ENCODE measurements at regions not wholly inside any gene's neighbourhood (a gene's known extent, or its start where the extent isn't known, plus 50 kb on each side); places are given as distances from the start of the nearest gene placed in this dataset.
A peak's percentile ranks its signal among the peaks of the same experiment; 100 is the strongest.

DNA sequence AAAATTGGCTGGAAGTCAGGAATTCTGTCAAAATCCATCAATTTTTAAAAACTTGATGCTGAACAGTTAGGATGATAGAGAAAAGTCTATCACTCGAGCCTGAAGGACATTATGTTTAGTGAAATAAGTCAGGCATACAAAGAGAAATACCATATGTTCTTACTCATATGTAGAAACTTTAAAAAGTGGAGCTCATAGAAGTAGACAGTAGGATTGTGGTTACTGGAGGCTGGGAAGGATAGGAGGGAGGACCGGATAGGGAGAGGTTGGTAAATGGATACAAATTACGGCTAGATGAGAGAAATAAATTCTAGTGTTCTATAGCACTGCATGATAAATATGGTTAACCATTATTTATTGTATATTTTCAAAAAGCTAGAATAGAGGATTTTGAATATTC, 389.5 kb upstream of the RASGRP1 start:
- H3K36me3 Mint-ChIP-seq, result no peaks in the 10 kb centered on the region
- H2AFZ ChIP-seq (ENCODE audit: insufficient read depth, low read depth, low read length, poor library complexity, severe bottlenecking), result no peak overlapping the region
- H3K27ac Mint-ChIP-seq, result peak overlapping the region in 1 of 7 donors; percentile 57
- H3K9me3 Mint-ChIP-seq, result peaks cover 0 to 4% (median 0%) of the 10 kb centered on the region in 7 donors
- no peak overlapping the region for H3K4me3 Mint-ChIP-seq
- TF ChIP-seq, protein P1, sequence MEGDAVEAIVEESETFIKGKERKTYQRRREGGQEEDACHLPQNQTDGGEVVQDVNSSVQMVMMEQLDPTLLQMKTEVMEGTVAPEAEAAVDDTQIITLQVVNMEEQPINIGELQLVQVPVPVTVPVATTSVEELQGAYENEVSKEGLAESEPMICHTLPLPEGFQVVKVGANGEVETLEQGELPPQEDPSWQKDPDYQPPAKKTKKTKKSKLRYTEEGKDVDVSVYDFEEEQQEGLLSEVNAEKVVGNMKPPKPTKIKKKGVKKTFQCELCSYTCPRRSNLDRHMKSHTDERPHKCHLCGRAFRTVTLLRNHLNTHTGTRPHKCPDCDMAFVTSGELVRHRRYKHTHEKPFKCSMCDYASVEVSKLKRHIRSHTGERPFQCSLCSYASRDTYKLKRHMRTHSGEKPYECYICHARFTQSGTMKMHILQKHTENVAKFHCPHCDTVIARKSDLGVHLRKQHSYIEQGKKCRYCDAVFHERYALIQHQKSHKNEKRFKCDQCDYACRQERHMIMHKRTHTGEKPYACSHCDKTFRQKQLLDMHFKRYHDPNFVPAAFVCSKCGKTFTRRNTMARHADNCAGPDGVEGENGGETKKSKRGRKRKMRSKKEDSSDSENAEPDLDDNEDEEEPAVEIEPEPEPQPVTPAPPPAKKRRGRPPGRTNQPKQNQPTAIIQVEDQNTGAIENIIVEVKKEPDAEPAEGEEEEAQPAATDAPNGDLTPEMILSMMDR (IDR thresholded peaks at IDR 0.05), result no peak
- H3K9me3 ChIP-seq (replicated peaks in 1 of 2; ENCODE audit: control insufficient read depth in 1 of 2, insufficient read depth in 1 of 2, low read length in 2 of 2), result no peaks in the 10 kb centered on the region
- no peak for DNase-seq
- peaks cover 0 to 4% (median 0%) of the 10 kb centered on the region in 3 donors for H3K27me3 Mint-ChIP-seq (ENCODE audit: low read depth in 3 of 3)
- no peak overlapping the region for H3K4me3 ChIP-seq (replicated peaks in 1 of 3; ENCODE audit: low read depth in 2 of 3, low read length in 3 of 3)
- no peaks in the 10 kb centered on the region for H3K27me3 ChIP-seq (ENCODE audit: control insufficient read depth in 2 of 2, insufficient read depth in 2 of 2, low read length in 2 of 2)
- no peaks in the 10 kb centered on the region for H3K4me1 ChIP-seq (ENCODE audit: control insufficient read depth in 1 of 2, insufficient read depth in 2 of 2, low read length in 2 of 2)
- no CpG with 5 or more reads among the region's 3 CpGs for WGBS (ENCODE audit: insufficient coverage)
- H3K27ac ChIP-seq (ENCODE audit: low read depth in 1 of 2, low read length in 2 of 2), result no peak overlapping the region
- no peaks in the 10 kb centered on the region for H3K36me3 ChIP-seq (replicated peaks in 1 of 2; ENCODE audit: control insufficient read depth in 1 of 2, insufficient read depth in 2 of 2, low read length in 2 of 2)
- H3K79me2 ChIP-seq (ENCODE audit: insufficient read depth, low read length), result no peaks in the 10 kb centered on the region
- no peak overlapping the region for H3K9ac ChIP-seq (ENCODE audit: insufficient read depth, low read length, poor library complexity, severe bottlenecking)
- H3K4me1 Mint-ChIP-seq, result no peaks in the 10 kb centered on the region
- intact Hi-C loops (cut with micrococcal nuclease), result no loop called here
- no peaks in the 10 kb centered on the region for H4K20me1 ChIP-seq (ENCODE audit: insufficient read depth, low read length)
- H3K4me2 ChIP-seq (replicated peaks; ENCODE audit: extremely low read depth, low read length, poor library complexity, severe bottlenecking), result no peak overlapping the region

DNA sequence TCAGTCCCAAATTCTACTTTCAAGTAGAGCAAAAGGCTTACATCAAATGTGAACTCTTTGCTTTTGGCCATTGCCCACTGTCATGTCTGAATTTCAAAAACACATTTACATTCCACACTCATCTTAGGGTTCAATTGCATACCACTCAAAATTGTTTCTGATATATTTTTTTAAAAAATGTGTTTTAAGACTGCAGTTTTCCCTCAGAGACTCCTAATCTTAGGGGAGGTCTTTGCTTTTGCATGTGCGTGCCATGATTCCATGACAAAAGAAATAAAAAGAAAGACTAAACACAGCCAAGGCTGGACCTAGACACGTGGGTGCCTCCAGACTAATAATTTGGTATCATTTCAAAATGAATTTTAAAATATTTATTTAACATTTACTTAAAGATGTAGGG, 396.8 kb upstream of the RASGRP1 start:
- TF ChIP-seq, protein P1 (IDR thresholded peaks at IDR 0.05), result no peak
- Histone ChIP-seq H3K4me2 (replicated peaks; ENCODE audit: extremely low read depth, low read length, poor library complexity, severe bottlenecking) (no peak overlapping the region), H3K9me3 (replicated peaks in 1 of 2; ENCODE audit: control insufficient read depth in 1 of 2, insufficient read depth in 1 of 2, low read length in 2 of 2) (no peaks in the 10 kb centered on the region), H3K27me3 (ENCODE audit: control insufficient read depth in 2 of 2, insufficient read depth in 2 of 2, low read length in 2 of 2) (no peaks in the 10 kb centered on the region), H3K36me3 (replicated peaks in 1 of 2; ENCODE audit: control insufficient read depth in 1 of 2, insufficient read depth in 2 of 2, low read length in 2 of 2) (no peaks in the 10 kb centered on the region), H3K9ac (ENCODE audit: insufficient read depth, low read length, poor library complexity, severe bottlenecking) (no peak overlapping the region), H2AFZ (ENCODE audit: insufficient read depth, low read depth, low read length, poor library complexity, severe bottlenecking) (no peak overlapping the region), H3K79me2 (ENCODE audit: insufficient read depth, low read length) (no peaks in the 10 kb centered on the region), H3K27ac (ENCODE audit: low read depth in 1 of 2, low read length in 2 of 2) (no peak overlapping the region), H3K4me1 (ENCODE audit: control insufficient read depth in 1 of 2, insufficient read depth in 2 of 2, low read length in 2 of 2) (no peaks in the 10 kb centered on the region), H4K20me1 (ENCODE audit: insufficient read depth, low read length) (no peaks in the 10 kb centered on the region), H3K4me3 (replicated peaks in 1 of 3; ENCODE audit: low read depth in 2 of 3, low read length in 3 of 3) (no peak overlapping the region)
- no CpG with 5 or more reads among the region's 2 CpGs for WGBS (ENCODE audit: insufficient coverage)
- Mint-ChIP-seq H3K9me3 (no peaks in the 10 kb centered on the region), H3K4me3 (no peak overlapping the region), H3K27ac (no peak overlapping the region), H3K36me3 (no peaks in the 10 kb centered on the region), H3K4me1 (no peaks in the 10 kb centered on the region), H3K27me3 (ENCODE audit: low read depth in 3 of 3) (peaks cover 0 to 2% (median 2%) of the 10 kb centered on the region in 3 donors)
- intact Hi-C loops (cut with micrococcal nuclease), result no loop called here
- DNase-seq, result no peak
